H9 (cell line): ENCODE measurements at regions not wholly inside any gene's neighbourhood (a gene's known extent, or its start where the extent isn't known, plus 50 kb on each side); places are given as distances from the start of the nearest gene placed in this dataset.

ENCODE experiments used
- DNase-seq: peaks from one replicate; pipeline ENCODE4 v3.0.0-alpha.2; 2017
- H2AFZ ChIP-seq: one replicate; pipeline ENCODE4 v1.6.1; 2013; ENCODE audit warnings: mild to moderate bottlenecking, low read length, control low read depth, moderate library complexity
- H2AK5ac ChIP-seq: 2 replicates; pipeline ENCODE4 v1.6.1; 2013; ENCODE audit warnings: low read length, control low read depth, mixed read lengths; ENCODE audit not compliant: insufficient read length
- H2BK120ac ChIP-seq: one replicate; pipeline ENCODE4 v1.6.1; 2013; ENCODE audit warnings: low read depth, mild to moderate bottlenecking, low read length, control low read depth, inconsistent platforms; ENCODE audit not compliant: poor library complexity, severe bottlenecking
- H2BK12ac ChIP-seq: 2 replicates; pipeline ENCODE4 v1.6.1; 2013; ENCODE audit warnings: low read length, control low read depth, mixed read lengths, low read depth; ENCODE audit not compliant: insufficient read length
- H2BK15ac ChIP-seq: 2 replicates; pipeline ENCODE4 v1.6.1; 2013; ENCODE audit warnings: low read depth, low read length, control low read depth
- H2BK20ac ChIP-seq: one replicate; pipeline ENCODE4 v1.6.1; 2013; ENCODE audit warnings: low read depth, mild to moderate bottlenecking, low read length, control low read depth, inconsistent platforms; ENCODE audit not compliant: poor library complexity, severe bottlenecking
- H2BK5ac ChIP-seq: 2 replicates; pipeline ENCODE4 v1.6.1; 2013; ENCODE audit warnings: low read length, control low read depth, mixed read lengths; ENCODE audit not compliant: insufficient read length
- H3K14ac ChIP-seq: 2 replicates; pipeline ENCODE4 v1.6.1; 2013; ENCODE audit warnings: low read length, control low read depth; ENCODE audit not compliant: insufficient read depth
- H3K18ac ChIP-seq: 2 replicates; pipeline ENCODE4 v1.6.1; 2013; ENCODE audit warnings: low read depth, mild to moderate bottlenecking, mixed read lengths, low read length, control low read depth; ENCODE audit not compliant: insufficient read length
- H3K23ac ChIP-seq: 2 replicates; pipeline ENCODE4 v1.6.1; 2013; ENCODE audit warnings: low read length, control low read depth, mixed read lengths, low read depth; ENCODE audit not compliant: insufficient read length
- H3K23me2 ChIP-seq: 2 replicates; pipeline ENCODE4 v1.6.1; 2013; ENCODE audit warnings: low read depth, mild to moderate bottlenecking, mixed read lengths, low read length, control low read depth; ENCODE audit not compliant: insufficient read length, poor library complexity, severe bottlenecking
- H3K27ac ChIP-seq: 2 replicates; pipeline ENCODE4 v1.5.1; 2013; ENCODE audit warnings: low read length, control low read depth, mixed read lengths, low read depth; ENCODE audit not compliant: insufficient read length
- H3K27me3 ChIP-seq: 2 replicates; pipeline ENCODE4 v1.6.1; 2013; ENCODE audit warnings: low read length, control low read depth, inconsistent platforms; ENCODE audit not compliant: insufficient read depth
- H3K4ac ChIP-seq: 2 replicates; pipeline ENCODE4 v1.6.1; 2013; ENCODE audit warnings: low read depth, mild to moderate bottlenecking, control low read depth, inconsistent platforms, low read length, moderate library complexity
- H3K4me1 ChIP-seq: 2 replicates; pipeline ENCODE4 v1.6.1; 2013; ENCODE audit warnings: low read length, control low read depth, inconsistent platforms; ENCODE audit not compliant: insufficient read depth
- H3K4me2 ChIP-seq: 2 replicates; pipeline ENCODE4 v1.6.1; 2013; ENCODE audit warnings: low read length, control low read depth, mixed read lengths; ENCODE audit not compliant: insufficient read length, insufficient read depth
- H3K56ac ChIP-seq: 2 replicates; pipeline ENCODE4 v1.6.1; 2013; ENCODE audit warnings: low read depth, mild to moderate bottlenecking, mixed read lengths, low read length, control low read depth; ENCODE audit not compliant: insufficient read length
- H3K79me1 ChIP-seq: 2 replicates; pipeline ENCODE4 v1.6.1; 2013; ENCODE audit warnings: low read depth, mild to moderate bottlenecking, moderate library complexity, low read length, control low read depth, inconsistent platforms; ENCODE audit not compliant: insufficient read depth, poor library complexity, severe bottlenecking
- H3K79me2 ChIP-seq: 2 replicates; pipeline ENCODE4 v1.6.1; 2013; ENCODE audit warnings: low read length, control low read depth, inconsistent platforms; ENCODE audit not compliant: insufficient read depth
- H3K9ac ChIP-seq: 2 replicates; pipeline ENCODE4 v1.6.1; 2013; ENCODE audit warnings: low read length, control low read depth, mixed read lengths; ENCODE audit not compliant: insufficient read length; ENCODE audit errors: extremely low read depth
- H3K9me3 ChIP-seq: one replicate; pipeline ENCODE4 v1.6.1; 2013; ENCODE audit warnings: low read depth, low read length, inconsistent platforms; ENCODE audit not compliant: control insufficient read depth
- H3T11ph ChIP-seq: one replicate; pipeline ENCODE4 v1.6.1; 2013; ENCODE audit warnings: mild to moderate bottlenecking, low read length, control low read depth, inconsistent platforms
- H4K20me1 ChIP-seq: one replicate; pipeline ENCODE4 v1.6.1; 2013; ENCODE audit not compliant: control insufficient read depth, insufficient read length, insufficient read depth
- H4K5ac ChIP-seq: 2 replicates; pipeline ENCODE4 v1.6.1; 2013; ENCODE audit warnings: low read depth, mild to moderate bottlenecking, mixed read lengths, low read length, control low read depth; ENCODE audit not compliant: insufficient read length
- H4K8ac ChIP-seq: replicated peaks from 2 replicates; pipeline ENCODE4 v1.6.1; 2013; ENCODE audit warnings: low read length, control low read depth, mixed read lengths, low read depth; ENCODE audit not compliant: insufficient read length
- H4K91ac ChIP-seq: 2 replicates; pipeline ENCODE4 v1.6.1; 2013; ENCODE audit warnings: low read depth, mild to moderate bottlenecking, moderate library complexity, mixed read lengths, low read length, control low read depth; ENCODE audit not compliant: insufficient read length
- H3K27ac Mint-ChIP-seq, 3 experiments: 2 replicates in 2 of 3; 3 replicates in 1 of 3; pipeline ENCODE4 v1.8.0; 2020 to 2021; ENCODE audit warnings: mixed read lengths in 3 of 3, mild to moderate bottlenecking in 1 of 3, moderate library complexity in 1 of 3
- H3K27me3 Mint-ChIP-seq: 2 replicates; pipeline ENCODE4 v1.8.0; 2021; ENCODE audit warnings: low read depth, mild to moderate bottlenecking, moderate library complexity, mixed read lengths
- H3K36me3 Mint-ChIP-seq, 3 experiments: 2 replicates in 2 of 3; 3 replicates in 1 of 3; pipeline ENCODE4 v1.8.0; 2020 to 2021; ENCODE audit warnings: low read depth in 3 of 3, mixed read lengths in 3 of 3; ENCODE audit not compliant: insufficient read depth in 1 of 3
- H3K4me1 Mint-ChIP-seq, 2 experiments: 2 replicates each; pipeline ENCODE4 v1.8.0; 2020; ENCODE audit warnings: mixed read lengths in 2 of 2
- H3K4me3 Mint-ChIP-seq, 2 experiments: 2 replicates in 1 of 2; 3 replicates in 1 of 2; pipeline ENCODE4 v1.8.0; 2020 to 2021; ENCODE audit warnings: mild to moderate bottlenecking in 2 of 2, mixed read lengths in 2 of 2, moderate library complexity in 1 of 2
- H3K9me3 Mint-ChIP-seq, 2 experiments: 2 replicates in 1 of 2; 3 replicates in 1 of 2; pipeline ENCODE4 v1.8.0; 2020; ENCODE audit warnings: mild to moderate bottlenecking in 2 of 2, mixed read lengths in 2 of 2, moderate library complexity in 1 of 2
- CTCF ChIP-seq: fragments of 200-600 bp; sonication (generic); conservative IDR thresholded peaks from 3 replicates; pipeline ENCODE4 v1.8.0; 2021; ENCODE audit warnings: antibody characterized with exemption, mild to moderate bottlenecking
- WGBS: extraction: QIAGEN DNeasy Blood & Tissue Kit; methylation state at CpG from one replicate; pipeline ENCODE4 v1.1.7; 2013; ENCODE audit warnings: missing lambda C conversion rate, low lambda C conversion rate, mixed read lengths; ENCODE audit not compliant: insufficient read length; ENCODE audit errors: extremely low coverage; 5-methylcytosine and 5-hydroxymethylcytosine counted together

- no peaks in the 10 kb centered on the region for H3K79me2 ChIP-seq
- no peak overlapping the region for H3T11ph ChIP-seq
- no peaks in the 10 kb centered on the region; a peak in 1 of 7 replicates for H3K36me3 Mint-ChIP-seq
- DNase-seq, result no peak
- H2AK5ac ChIP-seq, result no peak overlapping the region
- H3K4me3 Mint-ChIP-seq, result no peak overlapping the region
- H3K27ac ChIP-seq, result no peak overlapping the region
- H3K56ac ChIP-seq, result no peak overlapping the region
- H2BK20ac ChIP-seq, result no peak overlapping the region
- H3K23ac ChIP-seq, result no peak overlapping the region
- no peaks in the 10 kb centered on the region for H3K27me3 Mint-ChIP-seq
- H3K4me1 Mint-ChIP-seq, result peaks cover 30 to 32% of the 10 kb centered on the region in 2 experiments
- peak overlapping the region in 1 of 3 experiments; percentile 84; a peak in 1 of 7 replicates for H3K27ac Mint-ChIP-seq
- no peak overlapping the region for H3K9ac ChIP-seq
- H3K4me1 ChIP-seq, result peaks cover 4% of the 10 kb centered on the region; the same call in 1 of the 2 replicates
- H3K4ac ChIP-seq, result no peak overlapping the region
- no peaks in the 10 kb centered on the region for H3K9me3 ChIP-seq
- H3K9me3 Mint-ChIP-seq, result peaks cover 0 to under 1% of the 10 kb centered on the region in 2 experiments; a peak in 1 of 5 replicates
- no peak overlapping the region for H2AFZ ChIP-seq
- no peak overlapping the region for H4K8ac ChIP-seq
- no peak for TF ChIP-seq CTCF
- no peak overlapping the region for H4K91ac ChIP-seq
- H2BK5ac ChIP-seq, result no peak overlapping the region
- no peaks in the 10 kb centered on the region for H3K79me1 ChIP-seq
- no peak overlapping the region for H3K18ac ChIP-seq
- no peaks in the 10 kb centered on the region for H4K20me1 ChIP-seq
- no peak overlapping the region for H4K5ac ChIP-seq
- no peak overlapping the region for H2BK15ac ChIP-seq
- H2BK12ac ChIP-seq, result no peak overlapping the region
- WGBS, result no CpG with 5 or more reads among the region's 5 CpGs
- H3K14ac ChIP-seq, result no peak overlapping the region
- H3K23me2 ChIP-seq, result no peaks in the 10 kb centered on the region
- H3K27me3 ChIP-seq, result no peaks in the 10 kb centered on the region
- no peak overlapping the region for H3K4me2 ChIP-seq
- H2BK120ac ChIP-seq, result no peak overlapping the region
Measured at GRCh38 chr5:116378777-116379121, 195.9 kb downstream of the SEMA6A start.
